Hematopoietic multipotent progenitor cell treated with erythropoietin and hydrocortisone succinate and interleukin-3 and kit ligand, for 17 days (in vitro differentiated cells): ENCODE measurements at regions not wholly inside any gene's neighbourhood (a gene's known extent, or its start where the extent isn't known, plus 50 kb on each side); places are given as distances from the start of the nearest gene placed in this dataset.

Source experiments
- DNase-seq: peaks from one replicate; pipeline ENCODE4 v3.0.0-alpha.2; 2015; ENCODE audit warnings: low spot score

DNA sequence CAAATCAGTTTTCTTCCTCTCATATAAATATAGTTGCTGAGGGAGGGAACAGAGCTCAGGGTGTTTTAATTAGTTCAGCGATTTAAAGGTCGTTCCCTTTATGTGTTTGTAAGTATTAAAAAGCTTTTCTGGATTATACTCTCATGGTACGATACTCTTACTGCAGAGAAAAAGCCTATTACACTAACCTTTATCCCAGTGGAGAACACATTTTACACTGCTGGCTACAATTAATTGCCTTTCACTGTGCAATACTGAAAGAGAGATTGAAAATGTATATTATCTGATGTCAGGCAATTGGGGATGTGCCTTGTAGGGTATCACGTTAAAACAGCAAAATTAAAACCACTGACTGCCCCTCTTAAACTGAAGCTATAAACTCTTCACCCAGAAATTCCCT lies 526.9 kb upstream of the SGCG start:
- no peak for DNase-seq

DNA sequence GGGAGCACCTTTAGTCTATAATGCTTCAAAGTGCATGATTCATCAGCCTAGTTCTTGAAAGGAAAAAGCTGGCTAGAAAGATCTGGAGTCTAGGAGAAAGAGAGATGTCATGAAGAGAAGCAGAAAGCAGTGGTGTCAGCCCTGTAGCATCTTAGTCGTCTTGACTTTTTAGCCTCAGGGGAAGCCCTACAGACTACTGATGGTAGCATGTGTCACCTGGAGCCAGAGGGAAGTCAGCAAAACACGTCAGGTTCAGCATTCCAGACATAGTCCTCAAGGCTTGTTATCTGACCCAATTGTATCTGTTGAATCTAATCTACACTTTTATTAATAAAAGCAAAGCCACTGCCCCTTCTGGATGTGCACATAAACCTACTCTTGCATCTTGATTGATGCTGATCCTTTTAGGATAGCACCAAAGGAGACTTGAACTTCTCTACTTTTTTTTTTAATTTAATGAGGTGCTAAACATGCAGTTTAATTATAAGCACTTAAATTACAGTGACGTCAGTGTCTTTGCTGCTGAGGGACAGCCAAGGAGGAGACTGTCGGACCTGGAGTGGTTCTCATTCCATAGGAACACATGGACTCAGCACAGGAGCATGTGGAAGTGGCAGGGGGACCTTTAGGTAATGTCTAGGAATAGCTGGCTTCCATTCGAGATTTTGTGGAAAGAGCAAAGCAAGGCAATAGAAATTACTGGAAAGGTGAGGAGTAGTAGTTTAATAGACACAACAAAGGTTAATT lies 525.5 kb upstream of the SGCG start:
- DNase-seq: no peak

DNA sequence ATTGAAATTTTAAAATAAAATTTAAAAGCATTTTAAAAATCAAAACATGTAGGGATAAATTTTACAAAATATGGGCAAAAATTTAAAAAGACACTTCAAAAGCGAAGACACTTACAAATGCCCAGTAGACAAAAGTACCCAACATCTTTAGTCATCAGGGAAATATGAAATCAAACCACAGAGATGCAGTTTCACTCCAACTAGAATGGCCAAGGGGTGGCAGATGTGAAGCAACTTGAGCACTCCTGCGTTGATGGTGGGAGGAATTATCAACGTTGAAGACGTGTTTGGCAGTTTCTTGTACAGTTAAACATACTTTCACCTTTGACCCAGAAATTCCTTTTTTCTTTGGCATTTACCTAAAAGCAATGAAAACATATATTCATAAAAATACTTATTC lies 518.0 kb upstream of the SGCG start:
- no peak for DNase-seq

DNA sequence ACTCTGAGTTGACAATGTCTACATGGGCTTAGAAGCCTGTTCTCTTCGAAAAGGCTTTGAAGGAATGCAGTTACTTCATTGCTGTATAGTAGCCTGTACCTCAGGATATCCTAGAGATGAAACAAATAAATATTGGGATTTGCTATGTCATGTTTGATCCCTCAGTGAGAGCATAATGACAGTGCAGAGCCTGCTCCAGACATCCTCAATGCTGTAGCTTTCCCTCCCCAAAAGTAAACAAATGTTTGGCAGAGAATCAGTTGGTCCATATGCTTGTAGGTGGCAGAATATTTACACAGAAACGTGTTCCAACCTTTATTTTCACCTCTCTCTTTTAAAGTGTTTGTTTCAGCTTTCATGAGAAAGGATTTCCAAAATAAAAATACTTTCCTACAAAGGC lies 515.3 kb upstream of the SGCG start:
- DNase-seq: no peak

DNA sequence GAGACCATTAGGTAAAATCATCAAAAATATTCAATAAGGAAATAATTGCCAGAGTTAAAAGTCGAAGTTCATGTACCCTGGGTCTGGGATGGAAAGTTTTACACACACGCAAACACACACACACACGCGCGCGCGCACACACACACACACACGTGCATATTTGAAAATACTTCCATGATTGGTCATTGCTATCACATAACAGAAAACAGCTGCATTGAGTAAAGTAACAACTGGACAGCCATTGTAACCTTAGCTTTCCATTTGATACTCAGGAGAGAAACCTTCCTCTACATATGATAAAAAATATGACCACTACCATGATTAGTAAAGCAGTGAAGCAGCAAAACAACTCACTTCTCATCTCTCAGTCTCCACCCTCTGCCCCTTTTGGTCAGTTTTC lies 490.0 kb upstream of the SGCG start:
- DNase-seq: no peak

DNA sequence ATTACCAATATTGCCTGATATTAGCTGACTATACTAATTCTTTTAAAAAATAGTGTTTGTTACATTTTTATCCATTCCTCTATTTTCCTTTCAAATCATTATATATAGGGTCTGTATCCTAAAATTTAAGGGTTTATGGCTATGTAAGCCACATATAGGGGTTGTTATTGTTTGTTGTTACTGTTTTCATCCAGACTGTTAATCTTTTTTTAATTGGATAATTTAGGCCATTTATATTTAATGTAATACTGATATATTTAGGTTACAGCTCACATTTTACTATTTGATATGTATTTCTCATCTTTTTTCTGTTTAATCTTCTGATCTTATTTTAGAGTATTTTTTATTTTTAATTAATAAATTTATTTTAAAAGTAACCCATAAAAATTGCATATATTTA lies 487.1 kb upstream of the SGCG start:
- DNase-seq: no peak

DNA sequence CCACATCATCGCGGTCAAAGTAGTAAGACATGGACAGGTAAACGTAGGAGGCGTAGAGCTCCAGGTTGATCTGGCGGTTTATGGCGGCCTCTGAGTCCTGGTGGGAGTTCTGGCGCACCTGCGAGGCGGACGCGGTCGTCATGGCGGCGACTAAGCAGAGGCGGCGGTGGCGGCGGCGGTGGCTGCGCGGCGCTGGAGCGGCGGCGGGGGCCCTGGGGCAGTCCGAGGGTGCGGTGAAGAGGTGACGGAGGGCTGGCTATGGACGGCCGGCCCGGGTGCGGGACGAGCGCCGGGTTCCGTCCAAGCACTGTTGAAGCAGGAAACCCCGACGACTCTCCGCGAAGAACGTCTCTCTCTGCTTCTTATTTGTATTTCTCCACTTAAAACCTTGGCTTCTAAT lies 484.3 kb upstream of the SGCG start:
- DNase-seq: no peak

DNA sequence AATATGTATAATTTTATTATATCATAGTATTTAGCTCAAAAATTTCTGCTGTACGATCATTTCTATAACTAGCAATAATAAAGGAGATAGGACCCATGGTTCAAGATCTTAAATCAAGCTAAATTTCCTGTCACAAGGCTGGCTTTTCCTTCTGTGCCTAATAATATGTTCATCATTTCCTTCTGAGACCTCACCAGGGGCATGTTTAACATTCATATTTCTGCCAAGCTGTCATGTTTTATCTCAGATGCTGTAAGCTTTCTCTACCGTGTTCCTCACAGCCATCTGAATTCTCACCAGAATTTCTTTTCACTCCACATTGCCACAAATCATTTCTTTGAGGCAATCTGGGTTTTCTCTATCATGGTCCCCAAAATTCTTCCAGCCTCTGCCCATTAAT lies 482.3 kb upstream of the SGCG start:
- DNase-seq: no peak

DNA sequence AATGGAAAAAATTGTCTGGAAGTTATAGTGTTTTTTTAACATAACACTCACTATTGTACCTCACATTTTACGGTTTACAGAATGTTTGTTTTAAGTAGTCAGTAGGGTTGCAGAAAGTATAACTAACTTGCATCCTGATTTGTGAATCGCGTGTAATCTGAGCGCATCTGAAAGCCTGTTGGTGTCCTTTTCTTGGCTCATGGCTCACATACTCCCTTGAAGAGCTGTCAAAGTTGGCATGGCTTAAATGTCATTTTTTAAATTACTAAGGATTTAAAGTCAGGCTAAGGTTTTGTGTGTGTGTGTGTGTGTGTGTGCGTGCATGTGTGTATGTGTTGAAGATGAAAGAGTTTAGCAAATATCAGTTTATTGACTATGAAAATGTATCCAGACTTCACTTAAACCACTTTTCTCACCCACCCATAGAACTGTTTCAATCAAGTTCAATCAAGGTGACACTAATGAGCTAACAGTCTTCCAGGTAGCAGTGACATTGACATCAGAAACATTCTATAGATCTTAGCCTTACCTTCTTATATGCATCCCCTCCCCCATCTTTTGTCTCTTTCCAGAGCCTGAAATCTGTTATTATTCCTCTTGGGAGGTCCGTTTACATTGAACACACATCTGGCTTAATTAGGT lies 480.4 kb upstream of the SGCG start:
- DNase-seq: no peak

DNA sequence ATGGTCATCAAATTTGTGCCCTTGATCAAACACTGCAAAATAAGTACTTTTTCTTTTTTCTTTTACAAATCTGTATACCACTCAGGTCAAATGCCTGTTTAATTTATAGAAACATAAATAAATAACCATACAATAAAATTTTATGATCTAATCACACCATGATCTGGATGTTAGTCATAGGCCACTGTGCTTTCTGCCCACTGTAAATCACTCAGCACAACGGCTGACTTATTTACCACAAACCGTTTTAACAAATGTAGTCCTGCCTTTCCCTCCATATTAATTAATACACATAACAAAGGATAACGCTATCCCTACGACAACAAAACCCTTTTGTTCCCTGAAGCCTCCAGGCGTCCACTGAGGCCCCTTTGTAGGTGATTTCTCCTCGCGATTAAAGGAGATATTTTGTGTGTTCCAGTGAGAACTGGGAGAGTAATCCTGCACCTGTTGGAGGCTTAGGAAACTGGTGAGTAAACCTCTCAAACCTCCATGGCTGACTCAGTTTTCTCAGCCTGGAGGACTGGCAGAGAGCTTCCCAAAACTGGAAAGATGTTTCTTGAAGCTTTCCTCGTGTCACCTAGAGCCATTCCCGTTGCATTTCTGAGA lies 477.1 kb upstream of the SGCG start:
- no peak for DNase-seq

DNA sequence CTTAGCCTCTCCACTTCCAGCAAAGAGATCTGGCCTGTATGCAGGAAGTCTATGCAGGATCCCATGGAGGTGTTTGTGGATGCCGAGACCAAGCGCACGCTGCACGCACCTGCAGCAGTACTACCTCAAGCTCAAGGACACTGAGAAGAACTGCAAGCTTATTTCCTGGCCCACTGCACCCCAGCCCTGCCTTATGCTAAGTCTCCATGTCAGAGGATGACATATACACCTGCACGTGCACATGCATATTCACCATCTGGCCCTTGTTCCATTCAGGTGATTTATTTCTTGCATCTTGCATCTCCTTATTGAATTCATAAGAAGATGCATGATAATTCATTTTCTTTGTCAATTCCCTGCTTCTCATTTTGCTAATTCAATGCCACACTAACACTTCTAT lies 472.8 kb upstream of the SGCG start:
- no peak for DNase-seq

DNA sequence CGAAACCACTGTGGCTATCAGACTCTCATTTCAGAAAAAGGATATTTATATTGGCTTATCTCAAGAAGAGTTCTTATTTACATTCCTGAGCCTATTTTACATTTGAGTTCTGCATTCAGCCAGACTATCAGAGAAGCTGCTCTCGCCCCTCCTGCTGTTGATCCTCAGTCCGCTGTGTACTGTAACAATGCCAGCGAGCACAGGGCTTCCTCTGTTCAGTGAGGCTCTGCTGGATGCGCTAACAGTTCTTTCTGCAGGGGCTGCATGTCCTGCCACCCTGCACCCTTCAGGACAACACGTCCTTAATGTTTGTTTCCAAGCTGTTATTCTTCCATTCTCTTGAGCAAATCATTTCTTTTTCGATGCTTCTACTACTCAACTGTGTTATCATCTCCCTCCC lies 463.7 kb upstream of the SGCG start:
- DNase-seq: no peak

DNA sequence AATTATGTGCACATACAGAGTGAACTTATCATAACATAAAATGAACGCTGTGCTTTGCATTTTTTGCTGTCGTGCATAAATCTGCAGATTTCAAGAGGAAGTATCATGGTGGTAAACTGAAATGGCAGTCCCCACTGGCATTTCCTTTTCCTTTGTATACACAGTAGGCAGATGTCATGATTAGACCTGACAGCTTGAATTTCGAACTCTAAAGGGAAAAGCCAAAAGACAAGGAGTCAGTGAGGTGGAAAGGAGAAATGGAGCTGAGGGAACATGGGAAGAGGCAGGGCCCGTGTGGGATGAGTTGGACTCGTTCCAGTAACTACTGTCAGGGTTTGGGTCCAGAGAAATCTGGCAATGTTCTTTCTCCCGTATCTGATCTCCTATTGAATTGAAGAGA lies 454.1 kb upstream of the SGCG start:
- no peak for DNase-seq

DNA sequence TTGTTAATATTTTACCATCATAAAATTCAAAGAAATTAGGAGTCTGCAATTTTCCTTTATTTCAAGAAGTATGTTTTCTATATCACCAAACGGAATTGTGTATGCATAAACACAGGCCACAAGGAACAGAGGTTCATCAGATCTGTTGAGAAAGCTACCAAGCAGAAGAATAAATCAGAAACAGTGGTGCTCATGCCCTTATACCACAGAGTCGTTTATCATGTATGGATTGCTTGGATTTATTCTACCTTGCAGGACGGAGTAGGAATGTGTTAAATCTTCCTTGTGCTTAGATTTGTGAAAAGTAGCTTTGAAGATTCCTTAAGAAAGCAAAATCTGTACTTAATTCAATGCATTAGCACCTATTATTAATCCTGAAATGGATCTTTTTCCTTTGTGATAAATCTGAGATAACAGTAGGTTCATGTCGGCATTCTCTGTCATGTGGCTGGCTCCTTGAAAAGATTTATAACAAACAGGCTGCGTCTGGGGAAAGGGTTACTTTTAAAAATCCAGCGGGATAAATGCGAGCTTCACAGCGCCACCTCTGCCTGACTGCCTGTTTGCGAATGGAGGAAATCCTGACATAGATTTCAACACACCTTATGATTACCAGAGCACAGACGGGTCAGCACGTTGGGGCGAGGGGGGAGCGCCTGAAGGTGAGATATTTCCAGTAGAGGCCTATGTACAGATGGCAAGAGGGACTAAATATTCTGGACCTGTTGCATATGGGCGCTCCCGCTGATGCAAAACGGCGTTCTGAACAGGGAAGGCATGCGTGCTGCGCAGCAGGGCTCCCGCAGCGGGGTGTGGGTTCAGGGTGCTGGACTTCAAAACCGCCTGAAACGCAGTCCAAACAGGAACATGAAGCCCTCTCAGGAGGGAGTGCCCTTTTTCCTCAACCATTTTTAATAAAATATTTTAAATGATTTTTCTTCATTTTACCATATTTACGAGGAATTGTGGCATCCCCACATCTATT lies 445.5 kb upstream of the SGCG start:
- DNase-seq: no peak

DNA sequence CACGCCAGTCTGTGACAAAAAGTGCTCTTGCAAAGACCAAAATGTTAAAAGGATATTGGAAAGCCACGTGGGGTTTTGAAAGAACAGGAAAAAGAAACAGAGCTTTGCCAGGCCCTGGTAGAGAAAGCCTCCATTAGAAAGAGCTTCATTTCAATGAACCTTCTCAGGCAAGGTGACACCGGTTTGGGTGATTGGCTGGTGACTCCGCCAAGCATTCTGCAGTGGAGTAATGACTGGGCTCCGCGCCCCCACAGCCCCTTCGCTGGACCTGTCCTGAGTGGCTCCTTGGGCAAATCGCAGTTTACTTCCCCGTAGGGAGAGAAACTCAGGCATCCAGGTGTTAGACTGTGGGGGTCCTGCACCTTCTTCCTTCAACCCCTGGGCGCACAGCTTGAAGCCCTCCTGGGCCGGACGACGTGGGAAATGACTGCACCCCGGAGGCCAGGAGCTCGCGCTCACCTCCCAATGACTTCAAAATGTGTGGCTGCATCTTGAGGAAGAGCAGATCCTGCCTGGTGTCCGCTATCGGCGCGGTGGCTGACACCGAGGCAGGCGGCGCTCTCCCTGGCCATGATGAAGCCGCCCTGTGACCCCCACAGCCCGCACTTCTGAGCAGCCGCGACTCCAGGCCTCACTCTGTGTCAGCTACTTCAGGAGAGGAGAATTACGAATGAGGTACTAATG lies 444.6 kb upstream of the SGCG start:
- DNase-seq: no peak

DNA sequence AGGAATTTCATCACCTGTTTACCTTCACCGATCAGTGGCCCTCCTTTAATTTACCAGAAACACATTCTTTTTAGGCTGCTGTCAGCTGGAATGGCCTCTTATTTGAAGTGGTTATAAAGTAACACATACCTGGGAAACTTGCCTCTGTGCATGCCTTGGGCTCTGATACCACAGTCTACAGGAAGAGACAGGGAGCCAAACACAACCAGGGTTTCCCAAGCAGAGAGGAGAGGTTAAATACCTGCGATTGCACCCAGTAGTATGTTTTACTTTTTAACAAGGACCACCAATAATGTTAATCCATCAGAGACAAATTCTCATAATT lies 444.0 kb upstream of the SGCG start:
- no peak for DNase-seq

DNA sequence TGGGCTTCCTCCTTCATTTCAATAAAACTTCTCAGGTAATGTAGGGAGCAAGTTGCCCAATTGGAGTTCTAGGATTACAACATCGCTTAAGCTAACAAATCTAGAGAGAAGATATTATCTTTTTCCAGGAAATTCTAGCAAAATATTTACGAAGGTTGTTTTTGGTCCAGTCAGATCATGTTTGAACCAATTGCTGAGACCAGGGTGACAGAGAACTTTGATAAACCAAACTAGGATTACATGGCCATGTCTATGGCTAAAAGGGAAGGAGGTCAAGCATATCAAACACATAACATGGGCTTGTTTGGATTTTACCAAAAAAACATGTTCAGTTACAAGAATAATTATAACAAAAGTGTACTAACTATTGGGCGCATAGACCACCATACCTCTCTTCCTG lies 442.4 kb upstream of the SGCG start:
- no peak for DNase-seq

DNA sequence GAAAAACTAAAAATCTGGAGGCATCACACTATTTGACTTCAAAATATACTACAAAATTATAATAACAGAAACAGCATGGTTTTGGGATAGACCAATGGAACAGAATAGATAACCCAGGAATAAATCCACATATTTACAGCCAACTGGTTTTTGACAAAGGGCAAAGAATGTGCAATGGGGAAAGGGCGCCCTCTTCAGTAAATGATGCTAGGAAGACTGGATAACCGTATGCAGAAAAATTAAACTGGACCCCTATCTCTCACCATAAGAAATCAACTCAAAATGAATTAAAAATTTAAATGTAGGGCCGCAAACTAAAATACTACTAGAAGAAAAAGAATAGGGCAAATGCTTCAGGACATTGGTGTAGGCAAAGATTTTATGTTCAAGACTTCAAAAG lies 440.5 kb upstream of the SGCG start:
- no peak for DNase-seq

DNA sequence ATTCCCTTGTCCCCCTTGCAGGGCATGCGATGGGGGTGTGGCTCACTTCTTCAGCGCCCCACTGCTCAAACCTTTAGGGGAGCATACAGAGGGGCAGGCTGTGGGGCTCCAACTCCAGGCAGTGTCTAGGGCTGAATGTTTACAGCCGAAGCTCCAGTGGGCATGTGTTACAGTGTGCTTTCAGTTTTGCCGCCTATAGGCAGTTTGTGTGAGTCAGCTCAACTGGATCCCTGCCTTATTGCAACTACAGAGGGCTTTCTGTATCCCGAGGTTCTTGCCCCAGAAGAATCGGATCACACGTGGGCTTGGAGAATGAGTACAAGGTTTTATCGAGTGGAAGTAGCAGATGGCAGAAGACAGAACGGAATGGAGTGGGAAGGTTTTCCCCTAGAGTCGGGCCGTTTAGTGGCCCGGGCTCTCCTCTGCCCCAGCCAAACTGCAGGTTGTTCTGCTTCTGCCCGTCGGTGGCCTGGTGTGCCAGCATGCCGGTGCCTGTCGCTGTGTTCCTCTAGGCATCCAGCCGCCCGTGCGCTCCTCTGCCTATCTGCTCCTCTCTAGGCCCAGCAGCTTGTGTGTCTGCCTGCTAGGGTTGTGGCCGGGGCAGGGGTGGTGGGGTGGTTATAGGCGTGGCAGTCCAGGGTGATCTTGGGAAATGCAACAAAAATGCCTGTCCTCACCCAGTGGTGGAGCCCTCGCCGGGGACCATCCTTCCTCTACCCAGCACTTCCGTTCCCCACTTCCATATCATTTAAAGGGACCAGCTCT lies 435.9 kb upstream of the SGCG start:
- no peak for DNase-seq

DNA sequence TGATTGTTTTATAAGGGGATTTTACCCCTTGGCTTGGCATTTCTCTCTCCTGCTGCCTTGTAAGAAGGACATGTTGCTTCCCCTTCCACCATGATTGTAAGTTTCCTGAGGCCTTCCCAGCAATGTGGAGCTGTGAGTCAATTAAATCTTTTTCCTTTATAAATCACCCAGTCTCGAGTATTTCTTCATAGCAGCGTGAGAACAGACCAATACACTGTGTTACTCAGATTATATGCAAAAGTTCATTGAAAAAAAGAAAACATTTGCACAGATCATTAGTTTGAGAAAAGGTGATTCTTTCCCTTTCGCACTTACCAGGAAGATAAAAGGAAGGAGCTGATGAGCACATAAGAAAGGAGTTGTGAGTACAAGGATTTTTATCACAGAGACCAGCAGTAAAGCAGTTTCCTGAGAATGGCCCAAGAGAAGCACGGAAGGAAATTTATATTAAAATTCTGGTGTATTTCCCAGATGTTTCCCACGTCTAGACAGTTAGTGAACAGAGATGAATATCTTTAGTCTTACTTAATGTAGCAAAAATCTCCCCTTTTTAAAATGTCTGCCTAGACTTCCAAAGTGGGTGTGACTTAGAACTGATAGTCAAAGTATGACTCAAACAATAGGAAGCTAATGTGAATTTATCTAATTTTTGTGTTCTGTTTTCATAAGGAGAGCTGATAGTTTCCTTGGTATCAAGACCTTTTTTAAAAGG lies 431.8 kb upstream of the SGCG start:
- DNase-seq: no peak

DNA sequence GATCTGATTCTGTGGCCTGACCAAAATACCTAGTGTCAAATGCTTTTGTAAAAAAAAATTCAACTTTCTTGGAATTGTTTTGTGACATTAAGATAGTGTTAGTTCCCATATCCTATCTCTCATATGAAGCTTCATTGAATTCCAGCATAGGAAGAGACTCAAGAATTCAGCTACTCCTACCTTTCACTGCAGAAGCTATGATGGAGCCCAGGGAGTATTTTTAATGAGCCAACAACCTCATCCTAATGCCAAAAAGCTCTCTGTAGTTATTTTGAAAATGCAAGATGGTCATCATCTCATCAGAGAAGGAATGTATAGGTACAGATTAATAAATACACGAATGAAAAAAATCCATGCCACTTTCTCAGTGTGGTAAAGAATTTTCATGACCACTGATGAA lies 431.2 kb upstream of the SGCG start:
- no peak for DNase-seq
